ENCODE measurements at regions not wholly inside any gene's neighbourhood (a gene's known extent, or its start where the extent isn't known, plus 50 kb on each side); places are given as distances from the start of the nearest gene placed in this dataset.

- no peak for DNase-seq
These were observed 72.3 kb downstream of the FAM76B start for GRCh38 chr11:95717314-95717713.

DNA sequence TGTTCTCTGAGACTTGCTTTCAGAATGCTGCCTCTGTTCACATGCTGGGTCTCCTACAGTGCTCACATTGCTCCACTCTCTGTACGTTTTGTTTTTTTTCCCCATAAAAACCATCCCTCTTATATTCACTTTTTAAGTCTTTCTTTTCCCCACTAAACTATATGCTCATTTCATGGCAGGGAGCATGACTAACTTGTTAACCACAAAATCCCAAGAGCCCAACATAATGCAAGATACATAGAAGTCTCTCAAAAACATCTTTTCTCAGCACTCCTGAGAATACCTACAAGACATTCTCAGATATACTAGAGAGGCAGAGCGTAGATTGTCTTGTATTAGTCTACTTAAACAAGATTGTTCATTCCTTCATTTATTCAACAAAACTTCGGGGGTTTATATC lies 73.3 kb downstream of the FAM76B start:
- DNase-seq: no peak

DNA sequence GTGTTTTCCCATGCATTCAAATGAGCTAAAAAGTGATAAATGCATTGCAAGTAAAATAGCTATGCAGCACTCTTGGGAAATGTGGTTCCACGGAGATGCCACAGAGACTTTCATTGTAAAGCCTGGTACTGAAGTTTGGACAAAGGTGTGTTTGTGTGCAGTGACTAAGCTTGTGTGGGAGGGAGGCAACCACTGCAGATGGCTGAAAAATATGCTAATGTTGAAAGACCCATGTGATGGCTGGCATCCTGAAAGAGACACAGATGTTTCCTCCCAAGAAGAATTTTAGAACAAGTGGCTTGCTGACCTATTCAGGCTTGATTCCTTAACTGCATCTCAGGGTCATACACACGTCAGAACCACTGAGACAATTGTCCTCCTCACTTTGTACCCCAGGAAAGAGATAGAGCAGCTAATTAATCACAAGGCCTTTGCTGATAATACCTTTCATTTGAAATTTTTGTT lies 73.8 kb downstream of the FAM76B start:
- DNase-seq: peak; percentile 17

- DNase-seq: no peak
These were observed 74.5 kb downstream of the FAM76B start for GRCh38 chr11:95714843-95715776.

GRCh38 chr11:95713428-95713827 lies 76.2 kb downstream of the FAM76B start:
- DNase-seq: no peak

DNA sequence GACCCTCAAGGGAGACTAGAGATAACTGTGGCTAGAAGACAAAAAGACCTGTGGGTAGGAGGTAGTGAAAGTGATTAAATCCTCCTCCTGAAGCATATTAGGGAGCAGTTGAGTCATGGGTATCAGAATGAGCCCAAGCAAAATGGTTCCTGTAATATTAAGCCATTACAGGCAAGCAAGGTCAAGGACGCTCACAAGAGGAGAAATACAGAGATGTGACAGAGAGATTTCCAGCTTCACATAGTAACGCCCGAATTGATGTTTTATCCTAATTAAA lies 77.7 kb downstream of the FAM76B start:
- no peak for DNase-seq

GRCh38 chr11:95711162-95711944 lies 78.2 kb downstream of the FAM76B start:
- no peak for DNase-seq

- DNase-seq: no peak
These were observed 80.9 kb downstream of the FAM76B start for GRCh38 chr11:95708681-95709080.

DNA sequence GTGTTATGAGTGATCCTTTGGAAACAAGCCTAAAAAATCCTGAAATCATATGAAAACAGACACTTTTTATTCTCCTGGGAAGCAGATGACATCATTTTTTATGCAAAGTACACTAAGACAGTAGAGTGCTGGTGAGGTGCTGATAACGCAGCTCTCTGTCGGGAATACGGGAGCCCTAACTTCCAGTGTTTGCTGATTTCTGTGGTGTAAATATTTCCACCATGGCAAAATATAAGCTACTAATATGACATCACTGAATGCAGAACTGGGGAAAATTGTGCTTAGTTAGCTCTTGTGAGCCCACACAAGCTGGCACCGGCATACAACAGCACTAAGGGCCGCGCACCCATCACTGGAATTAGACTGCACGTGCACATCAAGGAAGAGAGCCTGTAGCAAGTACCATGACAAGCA lies 82.6 kb downstream of the FAM76B start:
- DNase-seq: no peak

DNA sequence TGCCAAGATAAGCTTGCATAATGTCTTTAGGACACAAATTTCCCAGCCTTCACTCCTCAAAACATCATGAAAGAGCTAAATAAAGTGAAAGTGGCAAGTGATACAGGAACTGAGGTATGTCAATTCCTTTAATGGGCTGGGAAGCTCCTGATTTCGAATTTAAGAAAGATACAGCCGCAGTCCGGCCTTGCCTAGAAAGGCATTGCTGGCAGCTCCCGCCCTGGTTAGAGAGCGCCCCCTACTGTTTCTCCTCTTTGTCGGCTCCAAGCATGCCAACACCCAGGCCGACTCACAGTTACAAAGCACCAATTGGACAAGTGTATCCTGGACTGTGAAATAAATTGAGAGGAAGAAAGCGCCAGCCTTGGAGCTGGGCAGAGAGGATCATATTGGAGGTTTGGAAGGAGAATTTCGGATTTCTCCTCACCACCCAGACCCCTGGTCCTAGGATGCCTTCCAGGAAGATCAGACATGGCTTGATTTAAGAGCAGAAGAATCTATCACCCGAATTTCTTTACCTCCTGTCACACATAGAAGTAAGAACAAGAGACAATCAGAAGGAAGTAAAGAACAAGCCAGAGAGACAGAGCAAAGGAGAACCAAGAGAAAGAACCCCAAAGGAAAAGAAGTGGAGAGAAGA lies 84.0 kb downstream of the FAM76B start:
- DNase-seq: peak; percentile 51

- no peak for DNase-seq
These were observed 84.7 kb downstream of the FAM76B start for GRCh38 chr11:95704865-95705264.

- no peak for DNase-seq
These were observed 86.5 kb downstream of the FAM76B start for GRCh38 chr11:95703049-95703448.

DNA sequence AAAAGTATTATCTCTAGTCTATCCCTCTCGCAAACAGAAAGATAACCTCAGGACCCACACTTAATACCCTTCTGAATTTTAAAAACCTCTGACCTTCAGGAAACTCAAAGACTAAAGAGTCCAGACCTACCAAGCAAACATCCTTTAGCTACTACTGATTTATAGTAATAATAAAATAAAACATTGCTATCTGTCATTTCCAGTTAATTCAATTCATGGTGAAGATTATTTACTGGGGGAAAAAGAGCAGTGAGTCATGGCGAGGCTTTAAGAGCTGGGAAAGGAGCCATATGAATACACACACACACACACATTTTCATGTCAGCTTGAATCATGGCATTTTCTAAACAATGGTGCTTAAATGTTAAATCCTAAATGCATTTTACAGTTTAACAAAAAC lies 87.1 kb downstream of the FAM76B start:
- no peak for DNase-seq

GRCh38 chr11:95700471-95700817 lies 89.1 kb downstream of the FAM76B start:
- no peak for DNase-seq

DNA sequence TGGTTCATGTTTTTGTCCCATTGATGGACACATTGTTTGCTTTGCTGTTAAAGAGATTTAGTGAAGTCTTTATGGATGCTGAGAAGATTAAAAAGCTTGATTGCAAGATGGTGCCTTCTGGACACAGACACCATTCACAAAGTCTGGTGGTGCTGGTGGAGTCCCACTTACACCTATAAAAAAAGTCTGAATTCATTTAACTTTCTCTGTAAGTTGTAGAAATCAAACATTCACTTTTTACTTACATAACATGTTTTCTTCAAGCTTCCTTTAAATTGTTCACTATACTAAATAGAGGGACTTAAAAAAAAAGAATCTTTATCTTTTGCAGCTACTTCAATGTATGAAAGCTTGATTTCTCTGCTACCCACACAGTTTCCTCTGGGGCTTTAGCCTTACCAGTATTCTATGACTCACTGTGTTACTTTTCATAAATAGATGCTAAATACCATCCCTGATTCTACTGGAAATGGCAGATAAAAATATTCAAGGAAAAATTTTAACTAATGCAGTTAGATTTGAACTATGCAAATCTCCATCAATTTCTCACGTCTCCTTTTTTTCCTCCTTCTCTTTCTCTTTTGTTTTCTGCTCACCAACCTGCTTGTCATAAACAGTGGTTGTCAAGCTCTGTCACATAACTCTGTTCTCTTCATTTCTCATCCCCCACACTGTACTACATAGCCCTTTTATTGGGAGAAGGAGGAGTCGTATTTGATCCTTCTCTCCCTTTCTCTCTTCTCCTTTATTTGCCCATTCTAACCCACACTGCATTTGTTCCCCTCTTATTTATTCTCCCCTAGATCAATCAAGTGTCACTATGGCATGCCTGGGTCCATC lies 89.7 kb downstream of the FAM76B start:
- no peak for DNase-seq

DNA sequence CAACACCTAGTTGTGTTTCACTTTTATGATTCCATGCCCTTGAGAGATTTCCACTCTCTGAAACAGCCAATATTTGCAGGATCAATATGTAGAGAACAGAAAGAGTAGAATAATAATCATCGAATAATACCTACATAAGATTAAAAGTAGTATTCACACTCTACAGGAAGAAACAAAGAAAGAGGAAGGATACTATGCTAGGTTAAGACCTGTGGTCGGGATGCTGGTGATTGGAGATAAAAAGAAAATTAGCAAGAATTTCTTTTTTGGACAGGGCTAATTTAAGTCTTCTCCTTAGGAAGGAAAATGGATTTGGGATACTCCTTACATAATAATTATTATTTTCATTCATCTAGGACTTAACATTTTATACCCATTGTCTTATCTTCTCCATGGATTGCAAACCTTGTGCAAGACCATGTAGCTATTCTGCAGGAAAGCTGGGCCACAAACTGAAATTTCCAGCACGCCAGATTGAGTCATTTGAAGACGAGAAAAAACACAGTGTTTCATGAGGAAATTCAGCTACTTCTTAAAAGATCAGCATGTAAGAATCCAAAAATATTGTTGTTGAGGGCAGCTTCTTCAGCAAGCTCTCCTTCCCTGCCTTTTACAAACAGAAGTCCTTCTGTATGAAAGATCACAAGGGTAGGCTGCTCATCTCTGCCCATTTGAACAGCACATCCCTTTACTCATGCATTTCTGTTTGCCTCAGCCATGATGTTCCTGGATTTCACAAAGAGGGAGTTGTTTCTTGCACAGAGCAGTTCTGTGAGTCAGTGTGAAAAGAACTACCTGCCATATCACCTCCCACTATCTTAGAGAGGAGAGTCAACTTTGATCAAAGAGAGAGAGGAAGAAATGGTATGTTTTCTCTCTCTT lies 90.7 kb downstream of the FAM76B start:
- DNase-seq: no peak

- DNase-seq: no peak
These were observed 91.8 kb downstream of the FAM76B start for GRCh38 chr11:95697614-95698408.

DNA sequence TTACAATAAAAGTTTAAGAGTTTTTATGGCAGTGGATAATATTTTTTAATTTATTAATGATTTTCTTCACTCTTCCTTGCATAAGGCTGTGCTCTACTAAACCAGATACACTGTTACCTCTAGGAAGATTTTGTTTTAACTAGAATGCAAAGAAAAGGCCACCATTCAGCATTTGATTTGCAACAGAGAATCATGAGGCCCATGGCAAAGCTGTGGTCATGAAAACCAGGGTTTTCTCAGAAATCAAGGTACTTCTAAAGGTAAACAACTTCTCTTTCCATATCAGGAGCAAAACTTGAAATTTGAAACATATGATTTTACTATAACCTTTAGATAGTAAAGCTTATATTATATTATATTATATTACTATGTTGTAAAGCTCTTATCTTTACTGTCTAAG lies 94.4 kb downstream of the FAM76B start:
- no peak for DNase-seq

DNA sequence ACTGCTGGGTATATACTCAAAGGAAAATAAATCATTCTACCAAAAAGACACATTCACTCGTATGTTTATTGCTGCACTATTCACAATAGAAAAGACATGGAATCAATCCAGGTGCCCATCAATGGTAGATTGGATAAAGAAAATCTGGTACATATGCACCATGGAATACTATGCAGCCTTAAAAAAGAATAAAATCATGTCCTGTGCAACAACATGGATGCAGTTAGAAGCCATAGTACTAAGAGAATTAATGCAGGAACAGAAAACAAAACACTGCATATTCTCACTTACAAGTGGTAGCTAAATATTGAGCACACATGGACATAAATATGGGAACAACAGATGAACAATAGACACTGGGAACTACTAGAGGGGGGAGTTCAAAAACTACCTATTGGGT lies 96.3 kb downstream of the FAM76B start:
- no peak for DNase-seq

GRCh38 chr11:95692526-95693260 lies 96.9 kb downstream of the FAM76B start:
- DNase-seq: no peak

Data from NCI-H2171 treated with DMSO at 0.1 percent for 48 hours (cell line).